Psoas muscle (tissue), 7 donors: ENCODE measurements at regions not wholly inside any gene's neighbourhood (a gene's known extent, or its start where the extent isn't known, plus 50 kb on each side); places are given as distances from the start of the nearest gene placed in this dataset.

Experiments
- ATAC-seq, 4 donors: fragments of 200-7000 bp; cut with Tn5 transposase; one replicate each; pipeline ENCODE4 v1.9.1; 2020; ENCODE audit warnings: moderate library complexity in 3 of 4, mild to moderate bottlenecking in 2 of 4
- DNase-seq, 2 donors: peaks; one replicate each; pipeline ENCODE4 v3.0.0-alpha.2; 2020
- H3K27ac ChIP-seq: fragments of 200-600 bp; one replicate; pipeline ENCODE4 v1.8.0; 2022
- H3K27me3 ChIP-seq, 3 donors: fragments of 200-600 bp in 1 of 3; one replicate each; pipeline versions ENCODE4 v1.6.1 to v1.8.0; 2013 to 2022; ENCODE audit warnings: low read length in 2 of 3, mild to moderate bottlenecking in 2 of 3, moderate library complexity in 1 of 3; ENCODE audit not compliant: insufficient read depth in 3 of 3
- H3K36me3 ChIP-seq, 2 donors: fragments of 200-600 bp in 1 of 2; one replicate each; pipeline versions ENCODE4 v1.6.1 to v1.8.0; 2013 to 2022; ENCODE audit warnings: low read depth in 1 of 2, mild to moderate bottlenecking in 1 of 2, moderate library complexity in 1 of 2; ENCODE audit not compliant: insufficient read depth in 1 of 2
- H3K4me1 ChIP-seq: fragments of 200-600 bp; one replicate; pipeline ENCODE4 v1.8.0; 2022
- H3K4me3 ChIP-seq: fragments of 200-600 bp; one replicate; pipeline ENCODE4 v1.8.0; 2022; ENCODE audit warnings: mild to moderate bottlenecking
- H3K9me3 ChIP-seq: fragments of 200-600 bp; one replicate; pipeline ENCODE4 v1.8.0; 2022
- WGBS, 3 donors: extraction: QIAGEN DNeasy Blood & Tissue Kit; methylation state at CpG; one replicate each; pipeline versions ENCODE4 v1.1.6 to v1.1.7; 2013; 5-methylcytosine and 5-hydroxymethylcytosine counted together
- intact Hi-C, 2 donors: fragments of 100-400 bp; cut with DNase I; formaldehyde crosslinking; loops; one replicate each; pipeline versions ENCODE4 v1.11.0 to v1.14.2; 2022
- TF ChIP-seq, protein P1 (sequence below): fragments of 200-600 bp; IDR thresholded peaks from one replicate; pipeline ENCODE4 v1.8.0; 2022; ENCODE audit warnings: antibody characterized with exemption
- donor health status: healthy with polysubstance abuse.
- donor health status: DM: no; HTN: no; CAD: no; lungs with moderate emphysema.
- donor health status: Bipolar disorder and iron deficiency.
- donor health status: healthy.
- donor health status: DM: yes; HTN: yes; CAD: no.
- donor health status: DM: no; HTN: no; CAD: no.
- donor health status: DM: yes; HTN: yes; CAD: no.

DNA sequence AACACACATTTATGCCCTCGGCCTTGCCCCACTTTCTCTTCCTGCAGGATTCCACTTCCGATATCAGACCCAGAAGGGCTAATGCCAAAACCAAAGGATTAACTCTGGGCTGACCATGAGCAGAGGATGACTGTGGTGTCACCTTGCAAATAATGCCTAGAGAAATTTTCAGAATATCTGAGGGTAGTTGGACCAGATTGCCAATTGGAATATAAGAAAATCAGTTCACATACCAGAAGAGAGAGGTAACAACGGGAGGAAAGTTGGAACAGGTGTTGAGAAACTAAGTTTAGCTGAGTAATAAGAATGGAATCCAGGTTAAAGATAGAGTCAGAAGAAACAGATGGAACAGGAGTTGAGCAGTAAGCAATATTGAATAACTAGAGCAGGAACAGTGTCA, 232.7 kb upstream of the UBE2E3 start:
- H3K36me3 ChIP-seq, result no peaks in the 10 kb centered on the region
- intact Hi-C loops, result no loop called here
- peak overlapping the region; percentile 32 for H3K4me3 ChIP-seq
- peaks cover 12% of the 10 kb centered on the region for H3K4me1 ChIP-seq
- DNase-seq (no peak), ATAC-seq (peak; percentile 91 to 97 (median 94))
- peak overlapping the region; percentile 81 for H3K27ac ChIP-seq
- H3K9me3 ChIP-seq, result no peaks in the 10 kb centered on the region
- 24 to 32% (median 25%) methylated on average over 3 of the region's 3 CpGs for WGBS, 3 donors
- no peaks in the 10 kb centered on the region for H3K27me3 ChIP-seq
- TF ChIP-seq, protein P1, sequence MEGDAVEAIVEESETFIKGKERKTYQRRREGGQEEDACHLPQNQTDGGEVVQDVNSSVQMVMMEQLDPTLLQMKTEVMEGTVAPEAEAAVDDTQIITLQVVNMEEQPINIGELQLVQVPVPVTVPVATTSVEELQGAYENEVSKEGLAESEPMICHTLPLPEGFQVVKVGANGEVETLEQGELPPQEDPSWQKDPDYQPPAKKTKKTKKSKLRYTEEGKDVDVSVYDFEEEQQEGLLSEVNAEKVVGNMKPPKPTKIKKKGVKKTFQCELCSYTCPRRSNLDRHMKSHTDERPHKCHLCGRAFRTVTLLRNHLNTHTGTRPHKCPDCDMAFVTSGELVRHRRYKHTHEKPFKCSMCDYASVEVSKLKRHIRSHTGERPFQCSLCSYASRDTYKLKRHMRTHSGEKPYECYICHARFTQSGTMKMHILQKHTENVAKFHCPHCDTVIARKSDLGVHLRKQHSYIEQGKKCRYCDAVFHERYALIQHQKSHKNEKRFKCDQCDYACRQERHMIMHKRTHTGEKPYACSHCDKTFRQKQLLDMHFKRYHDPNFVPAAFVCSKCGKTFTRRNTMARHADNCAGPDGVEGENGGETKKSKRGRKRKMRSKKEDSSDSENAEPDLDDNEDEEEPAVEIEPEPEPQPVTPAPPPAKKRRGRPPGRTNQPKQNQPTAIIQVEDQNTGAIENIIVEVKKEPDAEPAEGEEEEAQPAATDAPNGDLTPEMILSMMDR, result no peak

DNA sequence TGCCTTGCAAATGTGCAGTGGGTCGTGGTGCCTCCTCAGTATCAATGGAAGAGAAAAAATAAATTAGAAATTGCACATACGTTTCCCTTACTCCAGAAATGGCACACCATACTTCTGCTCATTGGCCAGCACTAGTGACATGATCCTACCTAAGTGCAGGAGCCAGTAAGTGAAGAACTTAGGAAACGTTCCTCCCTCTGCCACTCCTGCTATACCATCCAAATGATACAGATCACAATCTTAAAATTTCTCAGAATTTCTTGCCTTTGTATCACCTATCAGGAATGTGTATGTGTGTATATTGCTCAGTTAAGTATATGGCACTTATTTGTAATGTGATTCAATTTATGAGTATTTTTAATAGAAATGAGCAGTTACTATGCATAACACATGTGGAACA, 237.0 kb upstream of the UBE2E3 start:
- no peak overlapping the region for H3K27ac ChIP-seq
- H3K9me3 ChIP-seq, result no peaks in the 10 kb centered on the region
- H3K4me1 ChIP-seq, result peaks cover 21% of the 10 kb centered on the region
- H3K27me3 ChIP-seq, result no peaks in the 10 kb centered on the region
- 37 to 54% (median 41%) methylated on average over 3 of the region's 3 CpGs for WGBS, 3 donors
- ATAC-seq (no peak), DNase-seq (no peak)
- no peaks in the 10 kb centered on the region for H3K36me3 ChIP-seq
- intact Hi-C loops, result no loop called here
- TF ChIP-seq, protein P1, result no peak
- H3K4me3 ChIP-seq, result no peak overlapping the region

DNA sequence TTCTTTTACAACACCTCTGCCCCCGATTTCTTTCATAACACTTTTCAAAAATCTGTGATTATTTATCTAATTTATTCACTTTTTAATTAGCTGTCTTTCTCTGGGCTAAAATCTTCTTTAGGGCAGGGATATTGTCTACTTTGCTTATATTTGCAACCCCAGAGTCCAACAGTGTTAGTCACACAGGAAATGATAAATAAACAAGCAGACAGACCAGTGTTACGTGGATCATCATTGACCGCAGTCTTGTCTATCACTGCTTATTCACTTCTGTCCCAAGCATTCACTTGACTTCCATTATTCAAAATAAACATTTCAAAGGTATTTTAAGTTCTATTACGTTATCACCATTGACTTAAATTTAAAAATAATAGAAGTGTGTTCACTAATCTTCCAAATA, 237.6 kb upstream of the UBE2E3 start:
- Histone ChIP-seq H3K9me3 (no peaks in the 10 kb centered on the region), H3K36me3 (no peaks in the 10 kb centered on the region), H3K4me3 (no peak overlapping the region), H3K4me1 (peaks cover 21% of the 10 kb centered on the region), H3K27ac (peak overlapping the region; percentile 7), H3K27me3 (no peaks in the 10 kb centered on the region)
- no peak for DNase-seq
- TF ChIP-seq, protein P1, result no peak
- ATAC-seq, result no peak
- intact Hi-C loops, result no loop called here
- 58 to 82% (median 76%) methylated on average over 4 of the region's 4 CpGs for WGBS, 3 donors

DNA sequence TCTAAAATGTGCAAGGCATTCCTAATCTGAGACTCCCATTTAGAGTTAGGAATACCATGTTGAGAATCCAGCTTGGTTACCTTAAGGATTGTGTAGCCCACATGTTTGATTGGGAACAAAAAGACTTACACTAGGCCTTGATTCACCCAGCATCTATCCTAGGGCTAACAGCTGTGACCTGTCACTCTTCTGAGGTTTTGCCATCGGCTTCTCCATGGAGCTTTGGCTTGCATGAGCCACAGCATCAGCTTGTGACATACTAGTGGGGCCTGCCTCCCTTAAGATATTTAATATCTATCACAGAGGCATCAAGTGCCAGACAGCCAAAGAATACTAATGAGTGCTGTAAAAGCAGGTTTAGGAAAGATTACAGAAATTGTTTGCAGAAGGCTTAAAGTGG, 241.3 kb upstream of the UBE2E3 start:
- WGBS, 3 donors, result 29 to 46% (median 31%) methylated on average over 1 of the region's 1 CpG
- Histone ChIP-seq H3K9me3 (no peaks in the 10 kb centered on the region), H3K27me3 (no peaks in the 10 kb centered on the region), H3K4me3 (no peak overlapping the region), H3K27ac (peak overlapping the region; percentile 76), H3K4me1 (peaks cover 47% of the 10 kb centered on the region), H3K36me3 (no peaks in the 10 kb centered on the region)
- intact Hi-C loops, result loop anchor here in 1 of 2 donors (10.0 kb wide), 1 partner anchor 246 kb away; the partner anchor contains the start of gene UBE2E3
- DNase-seq, result peak; percentile 19 to 66
- TF ChIP-seq, protein P1, result no peak
- ATAC-seq, result peak; percentile 86 to 97 (median 96)

DNA sequence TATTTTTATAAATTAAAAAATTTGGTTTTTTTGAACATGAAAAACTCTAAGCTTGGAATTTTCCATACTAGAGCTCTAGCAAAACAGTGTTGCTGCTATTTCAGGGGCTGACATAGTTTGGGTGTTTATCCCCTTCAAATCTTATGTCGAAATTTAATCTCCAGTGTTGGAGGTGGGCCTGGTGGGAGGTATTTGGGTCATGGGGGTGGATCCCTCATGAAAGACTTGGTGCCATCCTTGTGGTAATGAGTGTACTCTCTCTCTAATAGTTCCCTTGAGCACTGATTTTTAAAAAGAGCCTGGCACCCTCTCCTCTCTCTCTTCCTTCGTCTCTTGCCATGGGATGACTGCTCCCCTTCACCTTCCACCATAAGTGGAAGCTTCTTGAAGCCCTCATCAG, 244.6 kb upstream of the UBE2E3 start:
- no peaks in the 10 kb centered on the region for H3K9me3 ChIP-seq

More for the DNA sequence above, 244.6 kb upstream of the UBE2E3 start:
- TF ChIP-seq, protein P1, result no peak
- no peaks in the 10 kb centered on the region for H3K36me3 ChIP-seq
- ATAC-seq, result peak; percentile 75 to 87 (median 83)
- H3K4me3 ChIP-seq, result peak overlapping the region; percentile 11
- H3K27me3 ChIP-seq, result no peaks in the 10 kb centered on the region
- WGBS, 3 donors, result 26 to 42% (median 30%) methylated on average over 2 of the region's 2 CpGs
- peak in 1 of 2 donors; percentile 46 for DNase-seq
- peak overlapping the region; percentile 72 for H3K27ac ChIP-seq
- H3K4me1 ChIP-seq, result peaks cover 47% of the 10 kb centered on the region
- intact Hi-C loops, result loop anchor here in 1 of 2 donors (10.0 kb wide), 1 partner anchor 249 kb away; the partner anchor contains the start of gene UBE2E3
